Mammary epithelial cell (primary cell): ENCODE measurements at regions not wholly inside any gene's neighbourhood (a gene's known extent, or its start where the extent isn't known, plus 50 kb on each side); places are given as distances from the start of the nearest gene placed in this dataset.

Experiments used
- EZH2 ChIP-seq: IDR thresholded peaks from 2 replicates; pipeline ENCODE4 v1.6.1; 2012; ENCODE audit warnings: low read length, inconsistent platforms, borderline replicate concordance
- TF ChIP-seq, protein P1 (sequence below), 2 donors: IDR thresholded peaks in 1 of 2; conservative IDR thresholded peaks in 1 of 2; 2 replicates each; pipeline ENCODE4 v1.5.1; 2011 to 2012; ENCODE audit warnings: inconsistent platforms in 2 of 2, low read length in 2 of 2, mild to moderate bottlenecking in 2 of 2, control low read depth in 1 of 2, low read depth in 1 of 2; ENCODE audit not compliant: insufficient read depth in 1 of 2; ENCODE audit errors: extremely low read depth in 1 of 2

DNA sequence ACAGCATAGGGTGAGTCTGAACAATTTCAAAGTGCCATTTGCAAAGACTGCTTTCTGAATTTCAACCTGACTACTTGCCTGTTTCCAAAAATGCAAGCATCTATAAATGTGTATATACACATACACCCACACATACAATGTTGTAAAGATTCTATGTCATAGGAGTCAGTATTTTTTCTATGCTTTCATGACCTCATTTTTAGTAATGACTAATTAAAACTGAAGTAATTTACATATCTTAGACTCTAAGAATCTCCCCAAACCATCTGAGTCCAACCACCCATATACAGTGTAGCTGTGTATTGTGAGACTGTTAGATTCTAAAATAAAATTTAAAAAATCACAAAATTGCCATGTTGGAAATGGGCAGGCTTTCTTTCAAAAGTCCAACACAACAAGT, 162.0 kb upstream of the STK17B start:
- no peak for TF ChIP-seq EZH2
- TF ChIP-seq, protein P1, sequence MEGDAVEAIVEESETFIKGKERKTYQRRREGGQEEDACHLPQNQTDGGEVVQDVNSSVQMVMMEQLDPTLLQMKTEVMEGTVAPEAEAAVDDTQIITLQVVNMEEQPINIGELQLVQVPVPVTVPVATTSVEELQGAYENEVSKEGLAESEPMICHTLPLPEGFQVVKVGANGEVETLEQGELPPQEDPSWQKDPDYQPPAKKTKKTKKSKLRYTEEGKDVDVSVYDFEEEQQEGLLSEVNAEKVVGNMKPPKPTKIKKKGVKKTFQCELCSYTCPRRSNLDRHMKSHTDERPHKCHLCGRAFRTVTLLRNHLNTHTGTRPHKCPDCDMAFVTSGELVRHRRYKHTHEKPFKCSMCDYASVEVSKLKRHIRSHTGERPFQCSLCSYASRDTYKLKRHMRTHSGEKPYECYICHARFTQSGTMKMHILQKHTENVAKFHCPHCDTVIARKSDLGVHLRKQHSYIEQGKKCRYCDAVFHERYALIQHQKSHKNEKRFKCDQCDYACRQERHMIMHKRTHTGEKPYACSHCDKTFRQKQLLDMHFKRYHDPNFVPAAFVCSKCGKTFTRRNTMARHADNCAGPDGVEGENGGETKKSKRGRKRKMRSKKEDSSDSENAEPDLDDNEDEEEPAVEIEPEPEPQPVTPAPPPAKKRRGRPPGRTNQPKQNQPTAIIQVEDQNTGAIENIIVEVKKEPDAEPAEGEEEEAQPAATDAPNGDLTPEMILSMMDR (conservative IDR thresholded peaks at IDR 0.05 in 1 of 2, IDR thresholded peaks at IDR 0.05 in 1 of 2; ENCODE audit: extremely low read depth in 1 of 2, insufficient read depth in 1 of 2, low read depth in 1 of 2, low read length in 2 of 2): no peak
